Cardiac septum (tissue), 1 donor: ENCODE measurements at regions not wholly inside any gene's neighbourhood (a gene's known extent, or its start where the extent isn't known, plus 50 kb on each side); places are given as distances from the start of the nearest gene placed in this dataset.
"Not testable (repeated sequence)": the region's sequence is repeated elsewhere in the genome, so short reads cannot be mapped to it uniquely, and the experiment has no call there.

Source experiments
- DNase-seq: peaks from one replicate; pipeline ENCODE4 v3.0.0-alpha.2; 2020; ENCODE audit warnings: low spot score
- intact Hi-C: fragments of 100-400 bp; cut with DNase I; formaldehyde crosslinking; loops from one replicate; pipeline ENCODE4 v1.14.0; 2022
- donor health status: DM: no; HTN: no; CAD: no.

GRCh38 chr9:102225841-102226441, 487.5 kb upstream of the GRIN3A start:
- no peak for DNase-seq
- intact Hi-C loops: no loop called here

GRCh38 chr9:102223320-102224136, 485.1 kb upstream of the GRIN3A start:
- intact Hi-C loops, DNase-seq: not testable (repeated sequence)

DNA sequence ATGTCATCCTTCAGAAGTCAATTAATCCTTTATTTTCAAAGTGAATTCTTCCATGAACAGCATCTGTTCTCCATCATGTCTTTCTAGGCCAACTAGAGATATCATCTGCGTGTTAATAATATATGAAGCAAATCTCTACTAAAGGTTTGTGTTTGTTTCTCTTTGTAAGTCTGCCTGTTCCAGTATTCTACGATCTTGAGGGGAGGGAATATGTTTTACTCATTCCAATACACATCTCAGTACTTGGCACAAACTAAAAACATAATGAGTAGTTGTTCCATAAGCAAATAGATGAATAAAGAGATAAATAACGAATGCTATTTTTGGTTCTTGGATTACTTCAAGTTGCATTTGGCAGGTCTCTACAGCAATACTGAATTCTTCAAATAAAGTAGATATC, 470.7 kb upstream of the GRIN3A start:
- no peak for DNase-seq
- intact Hi-C loops: no loop called here

- intact Hi-C loops: no loop called here
Observed at GRCh38 chr9:102206432-102206831, 468.0 kb upstream of the GRIN3A start.

DNA sequence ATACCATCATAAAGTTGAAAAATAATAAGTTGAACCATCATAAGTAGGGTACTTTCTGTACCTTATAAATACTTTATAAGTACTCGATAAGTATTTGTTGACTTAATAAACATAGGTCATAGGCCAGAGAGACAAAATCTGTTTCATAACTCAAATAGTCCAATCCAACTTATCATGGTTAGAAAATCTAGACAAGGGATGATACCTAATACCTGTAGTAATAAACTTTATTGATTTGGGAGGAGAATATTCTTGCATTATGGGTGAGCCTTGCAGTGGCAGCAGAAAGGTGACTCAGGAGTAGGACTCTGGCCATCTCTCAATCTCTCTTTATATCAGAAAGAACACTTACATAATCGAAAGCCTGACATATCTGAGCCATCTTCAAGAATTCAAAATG, 466.8 kb upstream of the GRIN3A start:
- intact Hi-C loops: no loop called here
- no peak for DNase-seq

More at GRCh38 chr9:102206432-102206831, 468.0 kb upstream of the GRIN3A start:
- DNase-seq: no peak

DNA sequence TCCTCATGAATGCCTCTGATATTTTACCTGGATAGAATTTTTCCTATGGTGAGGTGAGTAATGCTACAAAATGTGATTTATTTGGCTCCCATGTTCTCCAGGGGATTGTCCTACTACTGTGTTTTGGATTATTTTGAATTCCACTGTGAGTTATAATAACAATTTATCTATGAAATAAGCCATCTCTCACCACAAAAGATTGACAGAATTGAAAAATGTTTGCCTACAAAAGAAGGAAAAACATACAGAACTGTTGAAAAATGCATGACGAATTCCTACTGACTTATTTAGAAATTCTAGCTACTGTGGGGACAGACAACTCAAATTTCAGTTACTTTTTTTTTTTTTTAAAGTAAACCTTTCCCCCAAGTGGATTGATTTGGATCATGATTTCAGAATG, 463.7 kb upstream of the GRIN3A start:
- DNase-seq: no peak

GRCh38 chr9:102185962-102186361, 447.5 kb upstream of the GRIN3A start:
- DNase-seq: no peak
- intact Hi-C loops: no loop called here

More for the DNA sequence above, 463.7 kb upstream of the GRIN3A start:
- intact Hi-C loops: no loop called here

DNA sequence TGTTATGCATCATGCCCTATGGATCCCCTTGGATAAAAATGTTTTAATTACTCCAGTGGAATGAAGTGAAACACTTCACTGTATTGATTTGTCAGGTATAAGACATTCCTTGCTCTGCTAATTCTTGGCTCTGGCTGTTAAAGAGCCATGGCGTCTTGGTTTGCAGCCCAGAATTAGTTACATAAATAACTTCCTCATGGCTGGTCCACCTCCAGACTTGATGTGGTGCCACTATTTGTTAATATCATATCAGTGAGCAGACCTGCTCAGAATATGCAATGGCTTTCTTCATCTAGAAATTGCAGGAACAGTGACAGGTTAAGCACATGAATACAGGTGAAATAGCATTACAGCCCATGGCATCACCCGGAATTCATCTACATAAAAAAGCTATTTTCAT, 446.9 kb upstream of the GRIN3A start:
- intact Hi-C loops: no loop called here
- DNase-seq: no peak

DNA sequence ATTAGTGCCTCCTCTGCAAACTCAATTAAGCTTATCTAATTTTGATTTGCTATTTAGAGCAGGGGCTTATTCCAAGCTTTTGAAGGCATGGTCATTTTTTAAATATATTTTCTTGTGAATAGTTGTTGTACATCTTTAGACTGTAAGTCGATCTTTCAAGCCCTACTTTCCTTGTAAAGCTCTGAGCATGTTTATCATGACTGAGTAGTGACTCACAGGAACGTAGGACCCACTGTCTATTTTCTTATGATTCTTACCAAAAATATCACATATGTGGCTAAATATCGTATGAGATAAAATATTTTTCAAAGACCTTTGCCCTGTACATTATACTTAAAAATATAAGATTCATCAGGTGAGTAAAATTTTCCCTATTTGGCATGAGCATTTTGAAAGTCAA, 440.4 kb upstream of the GRIN3A start:
- intact Hi-C loops: no loop called here
- no peak for DNase-seq

DNA sequence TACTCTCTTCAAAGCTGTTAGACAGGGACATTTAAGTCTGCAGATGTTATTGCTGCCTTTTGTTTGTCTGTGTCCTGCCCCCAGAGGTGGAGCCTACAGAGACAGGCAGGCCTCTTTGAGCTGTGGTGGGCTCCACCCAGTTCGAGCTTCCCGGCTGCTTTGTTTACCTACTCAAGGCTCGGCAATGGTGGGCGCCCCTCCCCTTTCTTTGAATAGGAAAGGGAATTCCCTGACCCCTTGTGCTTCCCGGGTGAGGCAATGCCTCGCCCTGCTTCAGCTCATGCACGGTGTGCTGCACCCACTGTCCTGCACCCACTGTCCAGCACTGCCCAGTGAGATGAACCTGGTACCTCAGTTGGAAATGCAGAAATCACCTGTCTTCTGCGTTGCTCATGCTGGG, 435.8 kb upstream of the GRIN3A start:
- DNase-seq, intact Hi-C loops: not testable (repeated sequence)

GRCh38 chr9:102164247-102164646, 425.8 kb upstream of the GRIN3A start:
- intact Hi-C loops: no loop called here
- no peak for DNase-seq

- DNase-seq, intact Hi-C loops: not testable (repeated sequence)
Observed at GRCh38 chr9:102153081-102153480, 414.6 kb upstream of the GRIN3A start.

GRCh38 chr9:102135768-102136167, 397.3 kb upstream of the GRIN3A start:
- DNase-seq: no peak
- intact Hi-C loops: no loop called here

- intact Hi-C loops: no loop called here
- no peak for DNase-seq
Observed at GRCh38 chr9:102124465-102124864, 386.0 kb upstream of the GRIN3A start.

GRCh38 chr9:102114557-102114956, 376.1 kb upstream of the GRIN3A start:
- DNase-seq: no peak
- intact Hi-C loops: no loop called here

DNA sequence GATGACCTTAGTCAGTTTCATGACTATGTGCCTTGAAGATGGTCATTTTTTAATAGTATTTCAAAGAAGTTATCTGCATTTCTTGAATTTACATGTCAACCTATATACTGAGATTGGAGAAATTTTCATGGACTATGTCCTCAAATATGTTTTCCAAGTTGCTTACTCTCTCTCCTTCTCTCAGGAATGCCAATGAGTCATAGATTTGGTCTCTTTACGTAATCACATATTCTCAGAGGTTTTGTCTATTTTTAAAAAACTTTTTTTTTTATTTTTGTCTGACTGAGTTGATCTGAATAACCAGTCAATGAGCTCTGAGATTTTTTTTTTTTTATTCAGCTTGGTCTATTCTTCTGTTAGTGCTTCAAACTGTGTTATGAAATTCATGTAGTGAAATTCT, 374.7 kb upstream of the GRIN3A start:
- no peak for DNase-seq
- intact Hi-C loops: no loop called here

GRCh38 chr9:102106439-102106838, 368.0 kb upstream of the GRIN3A start:
- no peak for DNase-seq
- intact Hi-C loops: no loop called here

DNA sequence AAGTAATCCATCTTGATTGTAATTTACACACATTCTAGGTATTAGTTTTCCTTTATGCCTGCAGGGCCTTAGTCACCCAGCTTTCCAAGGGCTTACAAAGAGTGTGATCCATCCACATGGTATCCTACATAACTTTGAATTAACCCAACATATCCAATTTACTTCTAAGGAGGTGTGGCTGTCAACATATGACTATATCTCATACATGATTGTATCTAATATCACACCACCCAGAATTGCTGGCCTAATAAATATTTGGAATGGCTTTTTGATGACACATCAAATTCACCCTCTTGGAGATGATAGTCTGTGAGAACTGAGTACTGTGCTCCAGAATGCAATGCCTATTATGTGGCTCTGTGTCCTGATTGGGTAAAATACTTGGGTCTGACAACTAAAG, 363.3 kb upstream of the GRIN3A start:
- intact Hi-C loops: no loop called here
- no peak for DNase-seq

DNA sequence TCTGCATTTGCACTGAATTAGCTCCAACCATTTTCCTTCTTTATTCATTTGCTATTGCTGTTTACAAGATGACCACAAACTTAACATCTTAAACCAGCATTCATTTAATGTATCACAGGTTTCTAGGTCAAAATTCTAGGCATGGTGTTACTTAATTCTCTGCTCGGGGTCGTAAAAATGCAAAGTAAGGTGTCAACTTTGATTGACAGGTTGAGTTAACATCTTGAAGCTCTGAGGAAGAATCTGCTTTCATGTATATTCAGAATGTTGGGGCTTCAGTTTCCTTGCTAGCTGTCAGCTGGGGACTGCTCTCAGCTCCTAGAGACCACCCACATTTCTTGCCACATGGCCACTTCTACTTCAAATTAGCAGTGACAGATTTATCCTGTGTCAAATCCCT, 348.7 kb upstream of the GRIN3A start:
- intact Hi-C loops: no loop called here
- no peak for DNase-seq

GRCh38 chr9:102085548-102085947, 347.1 kb upstream of the GRIN3A start:
- intact Hi-C loops: no loop called here
- no peak for DNase-seq

DNA sequence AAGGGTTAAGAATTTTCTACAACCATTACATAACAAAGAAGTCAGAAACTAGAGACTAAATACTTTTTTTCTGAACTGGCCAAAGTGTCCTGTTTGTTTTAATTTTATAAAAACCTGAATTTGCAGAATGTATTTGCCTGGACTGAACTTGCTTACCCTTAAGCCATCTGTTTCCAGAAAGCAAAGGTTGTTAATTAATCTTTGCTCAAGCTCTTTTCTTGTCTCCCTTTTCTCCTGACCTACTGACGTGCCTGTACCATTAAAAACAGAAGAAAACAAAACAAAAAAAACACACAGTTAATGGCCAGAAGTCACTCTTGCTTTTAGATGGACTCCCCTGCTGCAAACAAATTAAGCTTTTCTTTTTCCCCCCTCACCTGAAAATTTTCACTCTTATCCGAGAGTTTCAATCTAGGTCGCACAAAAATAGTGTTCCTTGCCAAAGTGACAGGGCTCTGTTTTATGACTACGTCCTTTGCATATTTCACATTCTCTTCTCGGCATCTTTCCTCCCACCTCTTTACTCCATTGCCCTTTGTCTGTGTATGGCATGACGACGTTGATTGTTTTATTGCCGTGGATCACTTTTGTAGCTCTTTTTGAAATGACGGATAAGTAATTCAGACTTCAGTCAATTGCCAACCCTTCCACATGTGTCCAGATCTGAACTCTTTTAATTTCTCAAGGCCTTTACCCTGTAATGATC, 333.8 kb upstream of the GRIN3A start:
- DNase-seq: no peak

More for the DNA sequence above, 333.8 kb upstream of the GRIN3A start:
- intact Hi-C loops: no loop called here
